ENCODE measurements at regions not wholly inside any gene's neighbourhood (a gene's known extent, or its start where the extent isn't known, plus 50 kb on each side); places are given as distances from the start of the nearest gene placed in this dataset.
A peak's percentile ranks its signal among the peaks of the same experiment; 100 is the strongest.
"Not testable (repeated sequence)": the region's sequence is repeated elsewhere in the genome, so short reads cannot be mapped to it uniquely, and the experiment has no call there.

- 60% methylated on average over 1 of the region's 7 CpGs for WGBS (ENCODE audit: insufficient coverage, low coverage, missing lambda C conversion rate)
- H3K4me1 ChIP-seq (replicated peaks in 1 of 2; ENCODE audit: control insufficient read depth in 2 of 2, insufficient read depth in 2 of 2, low read length in 2 of 2) = peaks cover 0 to 26% of the 10 kb centered on the region in 2 experiments; a peak in 3 of 5 replicates
- POLR2A ChIA-PET = interaction anchor here (1.5 kb wide), 1 partner anchor 12 kb away, joined by 3 read pairs; no protein-coding TSS in a partner anchor
- H3K36me3 ChIP-seq (ENCODE audit: control insufficient read depth, insufficient read depth, low read length); H3K9me1 ChIP-seq (ENCODE audit: control insufficient read depth, insufficient read depth, low read length); H3K27me3 ChIP-seq (ENCODE audit: control insufficient read depth in 2 of 2, insufficient read depth in 2 of 2, low read length in 2 of 2); intact Hi-C loops (cut with micrococcal nuclease); ATAC-seq; H2AFZ ChIP-seq (ENCODE audit: low read depth, low read length); in situ Hi-C loops (cut with MboI); H4K20me1 ChIP-seq (replicated peaks; ENCODE audit: control insufficient read depth, insufficient read depth, low read length); H3K79me2 ChIP-seq (ENCODE audit: control insufficient read depth, insufficient read depth, low read length); H3K4me2 ChIP-seq (ENCODE audit: insufficient read depth, low read length); H3K9me3 ChIP-seq (replicated peaks; ENCODE audit: control insufficient read depth, insufficient read depth, low read depth, low read length); DNase-seq (ENCODE audit: extremely low read depth in 1 of 4, low spot score in 3 of 4); FAIRE-seq; BruUV-seq (replicated peaks); H3K9ac ChIP-seq (ENCODE audit: insufficient read depth in 1 of 2, low read depth in 2 of 2, low read length in 2 of 2); CTCF ChIA-PET (ENCODE audit: low intra/inter-chr PET ratio); H3K4me3 ChIP-seq; H3K27ac ChIP-seq (ENCODE audit: extremely low read depth, low read depth, low read length): not testable (repeated sequence)
- peak; percentile 58; the same call in 1 of the 2 replicates for TF ChIP-seq ZNF24 (IDR thresholded peaks at IDR 0.05)
These were observed 229.7 kb downstream of the MREG start for GRCh38 chr2:215783640-215784039.

- no peak overlapping the region for H3K4me3 ChIP-seq
- H3K27ac ChIP-seq (ENCODE audit: extremely low read depth, low read depth, low read length) = no peak overlapping the region
- peaks cover 0 to 19% of the 10 kb centered on the region in 2 experiments; a peak in 3 of 5 replicates for H3K4me1 ChIP-seq (replicated peaks in 1 of 2; ENCODE audit: control insufficient read depth in 2 of 2, insufficient read depth in 2 of 2, low read length in 2 of 2)
- ChIA-PET CTCF (ENCODE audit: low intra/inter-chr PET ratio) (no interaction called here), POLR2A (interaction anchor here (0.6 to 1.5 kb wide), 2 partner anchors 12 to 76 kb away, joined by 3 read pairs; no protein-coding TSS in a partner anchor)
- H3K27me3 ChIP-seq (ENCODE audit: control insufficient read depth in 2 of 2, insufficient read depth in 2 of 2, low read length in 2 of 2) = no peaks in the 10 kb centered on the region
- BruUV-seq (replicated peaks) = no TSS peak
- DNase-seq (ENCODE audit: extremely low read depth in 1 of 4, low spot score in 3 of 4) = no peak
- H3K9me1 ChIP-seq (ENCODE audit: control insufficient read depth, insufficient read depth, low read length) = no peaks in the 10 kb centered on the region
- H3K36me3 ChIP-seq (ENCODE audit: control insufficient read depth, insufficient read depth, low read length) = no peaks in the 10 kb centered on the region
- no peak overlapping the region for H2AFZ ChIP-seq (ENCODE audit: low read depth, low read length)
- no peaks in the 10 kb centered on the region for H3K79me2 ChIP-seq (ENCODE audit: control insufficient read depth, insufficient read depth, low read length)
- in situ Hi-C loops (cut with MboI) (no loop called here), intact Hi-C loops (cut with micrococcal nuclease) (no loop called here)
- no peaks in the 10 kb centered on the region for H4K20me1 ChIP-seq (replicated peaks; ENCODE audit: control insufficient read depth, insufficient read depth, low read length)
- H3K9ac ChIP-seq (ENCODE audit: insufficient read depth in 1 of 2, low read depth in 2 of 2, low read length in 2 of 2) = no peak overlapping the region
- H3K4me2 ChIP-seq (ENCODE audit: insufficient read depth, low read length) = no peak overlapping the region
- ATAC-seq = no peak
- no peaks in the 10 kb centered on the region for H3K9me3 ChIP-seq (replicated peaks; ENCODE audit: control insufficient read depth, insufficient read depth, low read depth, low read length)
- no peak for FAIRE-seq
- 70% methylated on average over 2 of the region's 2 CpGs for WGBS (ENCODE audit: insufficient coverage, low coverage, missing lambda C conversion rate)
- TF ChIP-seq ZNF589 (CRISPR knock-in tag; IDR thresholded peaks at IDR 0.05; ENCODE audit: low read depth) = no peak
- no peak for TF ChIP-seq CHCHD3 (CRISPR knock-in tag; IDR thresholded peaks at IDR 0.05)
- 0 out of 6 replicates have a peak, but pooled peaks of 1 of the 3 experiments have one; percentile 6 for TF ChIP-seq CTCF (IDR thresholded peaks at IDR 0.05 in 2 of 3, conservative IDR thresholded peaks at IDR 0.05 in 1 of 3; ENCODE audit: insufficient read depth in 2 of 3, low read depth in 1 of 3, low read length in 3 of 3)
- TF ChIP-seq RAD21 (CRISPR knock-in tag; conservative IDR thresholded peaks at IDR 0.05 in 1 of 2, IDR thresholded peaks at IDR 0.05 in 1 of 2) = peak in 1 of 2 experiments; percentile 28; a peak in 2 of 4 replicates
- no peak for TF ChIP-seq ETS2 (tag; IDR thresholded peaks at IDR 0.05; ENCODE audit: borderline replicate concordance, poor library complexity, severe bottlenecking)
These were observed 230.4 kb downstream of the MREG start for GRCh38 chr2:215782965-215783364.
